ENCODE measurements at regions not wholly inside any gene's neighbourhood (a gene's known extent, or its start where the extent isn't known, plus 50 kb on each side); places are given as distances from the start of the nearest gene placed in this dataset.

- no peaks in the 10 kb centered on the region for H3K36me3 Mint-ChIP-seq (ENCODE audit: insufficient read depth)
- H3K4me3 Mint-ChIP-seq, result no peak overlapping the region
- no peaks in the 10 kb centered on the region for H3K4me1 Mint-ChIP-seq (ENCODE audit: low read depth)
- DNase-seq, result no peak
- ATAC-seq, result no peak
- H3K9me3 Mint-ChIP-seq, result peaks cover 8% of the 10 kb centered on the region
- no peaks in the 10 kb centered on the region for H3K27me3 Mint-ChIP-seq (ENCODE audit: low read depth)
These were observed 1134.8 kb upstream of the ZEB2 start for GRCh38 chr2:145654746-145655145.

GRCh38 chr2:145654156-145654555 is 1134.2 kb upstream of the ZEB2 start:
- no peaks in the 10 kb centered on the region for H3K27me3 Mint-ChIP-seq (ENCODE audit: low read depth)

GRCh38 chr2:145653553-145653952 is 1133.6 kb upstream of the ZEB2 start:
- Mint-ChIP-seq H3K27me3 (ENCODE audit: low read depth) (no peaks in the 10 kb centered on the region), H3K4me3 (no peak overlapping the region), H3K9me3 (peaks cover 8% of the 10 kb centered on the region), H3K4me1 (ENCODE audit: low read depth) (no peaks in the 10 kb centered on the region), H3K36me3 (ENCODE audit: insufficient read depth) (no peaks in the 10 kb centered on the region)
- DNase-seq (no peak), ATAC-seq (no peak)

More at GRCh38 chr2:145654156-145654555, 1134.2 kb upstream of the ZEB2 start:
- Mint-ChIP-seq H3K9me3 (peaks cover 8% of the 10 kb centered on the region), H3K4me3 (no peak overlapping the region), H3K4me1 (ENCODE audit: low read depth) (no peaks in the 10 kb centered on the region), H3K36me3 (ENCODE audit: insufficient read depth) (no peaks in the 10 kb centered on the region)
- DNase-seq, result no peak
- ATAC-seq, result no peak

GRCh38 chr2:145652571-145653545 is 1132.9 kb upstream of the ZEB2 start:
- Mint-ChIP-seq H3K4me1 (ENCODE audit: low read depth) (no peaks in the 10 kb centered on the region), H3K4me3 (no peak overlapping the region), H3K36me3 (ENCODE audit: insufficient read depth) (no peaks in the 10 kb centered on the region), H3K9me3 (peaks cover 8% of the 10 kb centered on the region), H3K27me3 (ENCODE audit: low read depth) (no peaks in the 10 kb centered on the region)
- ATAC-seq, result no peak
- DNase-seq, result no peak

GRCh38 chr2:145652036-145652435 is 1132.1 kb upstream of the ZEB2 start:
- Mint-ChIP-seq H3K9me3 (peaks cover 8% of the 10 kb centered on the region), H3K4me3 (no peak overlapping the region), H3K36me3 (ENCODE audit: insufficient read depth) (no peaks in the 10 kb centered on the region), H3K4me1 (ENCODE audit: low read depth) (no peaks in the 10 kb centered on the region), H3K27me3 (ENCODE audit: low read depth) (no peaks in the 10 kb centered on the region)
- DNase-seq (no peak), ATAC-seq (no peak)

GRCh38 chr2:145650226-145650625 is 1130.3 kb upstream of the ZEB2 start:
- H3K36me3 Mint-ChIP-seq (ENCODE audit: insufficient read depth), result no peaks in the 10 kb centered on the region
- peaks cover 8% of the 10 kb centered on the region for H3K9me3 Mint-ChIP-seq
- no peaks in the 10 kb centered on the region for H3K4me1 Mint-ChIP-seq (ENCODE audit: low read depth)
- no peak overlapping the region for H3K4me3 Mint-ChIP-seq
- no peak for DNase-seq
- no peak for ATAC-seq
- no peaks in the 10 kb centered on the region for H3K27me3 Mint-ChIP-seq (ENCODE audit: low read depth)

- no peaks in the 10 kb centered on the region for H3K27me3 Mint-ChIP-seq (ENCODE audit: low read depth)
- ATAC-seq (no peak), DNase-seq (no peak)
- peaks cover 8% of the 10 kb centered on the region for H3K9me3 Mint-ChIP-seq
- peaks cover 3% of the 10 kb centered on the region for H3K4me1 Mint-ChIP-seq (ENCODE audit: low read depth)
- H3K36me3 Mint-ChIP-seq (ENCODE audit: insufficient read depth), result no peaks in the 10 kb centered on the region
- H3K4me3 Mint-ChIP-seq, result no peak overlapping the region
These were observed 1129.1 kb upstream of the ZEB2 start for GRCh38 chr2:145649061-145649460.

GRCh38 chr2:145644820-145645302 is 1124.9 kb upstream of the ZEB2 start:
- peaks cover 3% of the 10 kb centered on the region for H3K4me1 Mint-ChIP-seq (ENCODE audit: low read depth)
- H3K9me3 Mint-ChIP-seq, result peaks cover under 1% of the 10 kb centered on the region
- H3K27me3 Mint-ChIP-seq (ENCODE audit: low read depth), result no peaks in the 10 kb centered on the region
- H3K4me3 Mint-ChIP-seq, result no peak overlapping the region
- no peak for ATAC-seq
- no peaks in the 10 kb centered on the region for H3K36me3 Mint-ChIP-seq (ENCODE audit: insufficient read depth)
- DNase-seq, result no peak

- H3K9me3 Mint-ChIP-seq, result no peaks in the 10 kb centered on the region
- H3K4me1 Mint-ChIP-seq (ENCODE audit: low read depth), result no peaks in the 10 kb centered on the region
- H3K27me3 Mint-ChIP-seq (ENCODE audit: low read depth), result no peaks in the 10 kb centered on the region
- no peak overlapping the region for H3K4me3 Mint-ChIP-seq
- ATAC-seq (no peak), DNase-seq (no peak)
- H3K36me3 Mint-ChIP-seq (ENCODE audit: insufficient read depth), result no peaks in the 10 kb centered on the region
These were observed 1118.8 kb upstream of the ZEB2 start for GRCh38 chr2:145638675-145639074.

- Mint-ChIP-seq H3K4me1 (ENCODE audit: low read depth) (no peaks in the 10 kb centered on the region), H3K36me3 (ENCODE audit: insufficient read depth) (no peaks in the 10 kb centered on the region), H3K27me3 (ENCODE audit: low read depth) (no peaks in the 10 kb centered on the region), H3K4me3 (no peak overlapping the region), H3K9me3 (no peaks in the 10 kb centered on the region)
- DNase-seq (no peak), ATAC-seq (no peak)
These were observed 1115.9 kb upstream of the ZEB2 start for GRCh38 chr2:145635706-145636427.

GRCh38 chr2:145631561-145631960 is 1111.6 kb upstream of the ZEB2 start:
- H3K36me3 Mint-ChIP-seq (ENCODE audit: insufficient read depth), result no peaks in the 10 kb centered on the region
- H3K9me3 Mint-ChIP-seq, result no peaks in the 10 kb centered on the region
- H3K4me3 Mint-ChIP-seq, result no peak overlapping the region
- DNase-seq, result no peak
- H3K27me3 Mint-ChIP-seq (ENCODE audit: low read depth), result no peaks in the 10 kb centered on the region
- ATAC-seq, result no peak
- no peaks in the 10 kb centered on the region for H3K4me1 Mint-ChIP-seq (ENCODE audit: low read depth)

- Mint-ChIP-seq H3K27me3 (ENCODE audit: low read depth) (no peaks in the 10 kb centered on the region), H3K4me3 (no peak overlapping the region), H3K4me1 (ENCODE audit: low read depth) (no peaks in the 10 kb centered on the region), H3K36me3 (ENCODE audit: insufficient read depth) (no peaks in the 10 kb centered on the region), H3K9me3 (no peaks in the 10 kb centered on the region)
- DNase-seq (no peak), ATAC-seq (no peak)
These were observed 1106.4 kb upstream of the ZEB2 start for GRCh38 chr2:145626301-145626700.

- no peak for ATAC-seq
- H3K4me3 Mint-ChIP-seq, result no peak overlapping the region
- no peaks in the 10 kb centered on the region for H3K9me3 Mint-ChIP-seq
These were observed 1105.2 kb upstream of the ZEB2 start for GRCh38 chr2:145625111-145625510.

GRCh38 chr2:145623136-145623535 is 1103.2 kb upstream of the ZEB2 start:
- ATAC-seq, result no peak
- Mint-ChIP-seq H3K4me1 (ENCODE audit: low read depth) (no peaks in the 10 kb centered on the region), H3K36me3 (ENCODE audit: insufficient read depth) (no peaks in the 10 kb centered on the region), H3K4me3 (no peak overlapping the region), H3K9me3 (no peaks in the 10 kb centered on the region), H3K27me3 (ENCODE audit: low read depth) (no peaks in the 10 kb centered on the region)
- DNase-seq, result no peak

More at GRCh38 chr2:145625111-145625510, 1105.2 kb upstream of the ZEB2 start:
- no peak for DNase-seq
- no peaks in the 10 kb centered on the region for H3K27me3 Mint-ChIP-seq (ENCODE audit: low read depth)
- H3K4me1 Mint-ChIP-seq (ENCODE audit: low read depth), result no peaks in the 10 kb centered on the region
- H3K36me3 Mint-ChIP-seq (ENCODE audit: insufficient read depth), result no peaks in the 10 kb centered on the region
